HG02840 (cell line): ENCODE measurements at regions not wholly inside any gene's neighbourhood (a gene's known extent, or its start where the extent isn't known, plus 50 kb on each side); places are given as distances from the start of the nearest gene placed in this dataset.

Source experiments
- ATAC-seq: cut with Tn5 transposase; IDR thresholded peaks from one replicate; pipeline ENCODE4 v1.9.1; 2021; ENCODE audit warnings: mild to moderate bottlenecking, moderate library complexity, moderate number of reproducible peaks; ENCODE audit not compliant: unreplicated experiment, low FRiP score

DNA sequence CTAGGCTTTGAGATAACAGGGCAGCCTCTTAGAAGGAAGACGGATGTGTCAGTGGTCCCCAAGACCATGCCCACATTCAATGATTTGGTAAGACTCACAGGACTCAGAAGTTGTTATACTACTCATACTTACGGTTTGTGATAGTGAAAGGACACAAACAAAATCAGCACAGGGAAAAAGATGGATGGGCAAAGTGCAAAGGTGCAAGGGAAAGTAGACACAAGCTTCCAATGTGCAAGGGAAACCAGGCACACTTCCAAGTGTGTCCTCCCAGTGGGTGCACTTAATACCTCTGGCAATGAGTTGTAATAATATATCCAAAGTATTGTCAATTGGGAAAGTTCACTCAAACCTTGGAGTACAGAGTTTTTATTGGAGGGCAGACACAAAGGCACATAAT lies 53.8 kb upstream of the VCX start:
- no peak for ATAC-seq

DNA sequence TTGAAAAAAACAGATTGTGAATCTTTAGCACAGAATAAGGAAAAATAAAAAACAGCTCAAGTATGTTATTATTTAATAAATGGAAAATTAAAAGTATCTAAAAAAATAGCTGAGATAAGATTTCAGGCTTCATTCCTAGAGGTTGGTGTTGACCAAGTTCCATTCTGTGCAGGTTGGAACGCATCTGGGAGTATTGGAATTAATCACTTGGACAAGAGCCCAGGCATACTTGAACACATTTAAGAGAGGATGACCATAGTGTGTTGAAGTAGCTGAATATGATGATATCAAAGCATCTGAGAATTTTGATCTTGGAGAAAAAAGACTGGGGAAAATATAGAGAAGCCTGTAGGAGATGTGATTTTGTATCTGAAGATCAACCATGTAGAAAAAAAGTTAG lies 54.6 kb upstream of the VCX start:
- no peak for ATAC-seq

GRCh38 chrX:7787714-7788113 lies 55.3 kb upstream of the VCX start:
- no peak for ATAC-seq

DNA sequence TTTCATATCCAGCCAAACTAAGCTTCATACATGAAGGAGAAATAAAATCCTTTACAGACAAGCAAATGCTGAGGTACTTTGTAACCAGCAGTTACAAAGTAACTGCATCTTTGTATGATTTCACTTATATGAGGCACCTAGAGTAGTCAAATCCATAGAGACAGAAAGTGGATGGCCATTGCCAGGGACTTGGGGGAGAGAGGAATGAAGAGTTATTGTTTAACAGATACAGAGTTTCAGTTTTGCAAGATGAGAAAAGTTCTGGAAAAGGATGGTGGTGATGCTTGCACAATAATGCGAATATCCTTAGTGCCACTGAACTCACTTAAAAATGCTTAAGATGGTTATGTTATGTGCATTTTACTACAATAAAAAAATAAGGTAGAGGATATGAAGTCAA lies 58.4 kb upstream of the VCX start:
- ATAC-seq = no peak

DNA sequence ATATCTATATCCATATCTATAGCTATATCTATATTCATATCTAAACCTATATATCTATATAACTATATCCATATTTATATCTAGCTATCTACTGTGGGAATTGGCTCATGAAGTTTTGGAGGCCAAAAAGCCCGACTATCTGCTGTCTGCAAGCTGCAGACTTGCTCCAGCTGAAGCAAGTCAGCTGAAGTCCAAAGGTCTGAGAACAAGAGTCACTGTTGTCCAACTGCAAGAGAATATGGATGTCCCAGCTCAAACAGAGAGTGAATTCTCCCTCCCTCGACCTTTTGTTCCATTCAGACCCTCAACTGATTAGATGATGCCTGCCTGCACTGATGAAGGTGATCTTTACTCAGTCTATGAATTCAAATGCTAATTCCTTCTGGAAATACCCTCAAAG lies 63.3 kb upstream of the VCX start:
- no peak for ATAC-seq

DNA sequence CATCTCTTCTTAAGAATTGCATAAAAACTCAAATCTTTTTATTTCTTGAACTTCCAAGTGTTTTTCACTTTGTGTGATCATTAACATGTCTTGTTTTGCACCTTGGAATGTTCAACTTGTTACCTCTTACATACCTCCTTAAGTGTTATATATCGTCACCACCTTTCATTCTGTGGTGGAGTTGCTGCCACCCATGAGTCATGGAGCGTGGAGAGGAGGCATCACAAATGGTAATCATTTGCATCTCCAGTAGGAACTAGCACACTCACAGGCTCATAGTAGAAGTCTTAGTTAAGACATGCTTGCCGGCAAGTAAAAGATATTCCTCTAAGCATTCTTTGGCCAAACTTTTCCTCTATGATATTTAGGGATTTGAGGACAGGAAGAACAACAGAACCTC lies 67.0 kb upstream of the VCX start:
- no peak for ATAC-seq

DNA sequence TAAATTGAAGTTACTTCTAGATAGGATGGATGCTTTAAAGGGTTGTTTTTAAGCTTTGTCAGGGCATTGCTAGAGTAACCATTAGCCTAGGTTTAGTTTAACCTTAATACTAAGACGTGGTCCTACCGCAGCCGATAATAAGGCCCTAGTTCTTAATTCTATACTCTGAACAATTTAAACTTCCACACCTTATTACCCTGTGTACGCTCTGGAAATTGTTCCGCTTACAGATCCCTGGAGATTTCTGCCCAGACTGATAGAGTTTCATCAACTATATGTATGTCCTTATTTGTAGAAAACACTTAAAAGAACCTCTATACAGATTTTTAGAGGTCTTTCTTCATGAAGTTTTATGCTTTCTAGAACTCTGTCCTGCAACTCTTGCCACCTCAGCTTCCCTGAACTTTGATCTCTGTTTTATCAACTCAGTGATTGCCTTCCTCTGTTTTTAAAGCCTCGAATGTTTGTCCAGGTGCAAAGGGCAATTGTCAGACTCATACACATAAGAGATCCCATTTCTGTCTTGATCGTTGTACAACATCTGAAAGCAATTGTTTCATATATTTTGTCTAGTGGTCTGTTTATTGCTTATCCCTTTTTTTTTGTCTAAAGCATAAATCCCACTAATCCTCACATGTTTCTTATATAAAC lies 71.1 kb upstream of the VCX start:
- no peak for ATAC-seq

- ATAC-seq = no peak
Observed at GRCh38 chrX:7759830-7760229, 83.1 kb upstream of the VCX start.

GRCh38 chrX:7746856-7747255 lies 96.1 kb upstream of the VCX start:
- ATAC-seq = no peak

DNA sequence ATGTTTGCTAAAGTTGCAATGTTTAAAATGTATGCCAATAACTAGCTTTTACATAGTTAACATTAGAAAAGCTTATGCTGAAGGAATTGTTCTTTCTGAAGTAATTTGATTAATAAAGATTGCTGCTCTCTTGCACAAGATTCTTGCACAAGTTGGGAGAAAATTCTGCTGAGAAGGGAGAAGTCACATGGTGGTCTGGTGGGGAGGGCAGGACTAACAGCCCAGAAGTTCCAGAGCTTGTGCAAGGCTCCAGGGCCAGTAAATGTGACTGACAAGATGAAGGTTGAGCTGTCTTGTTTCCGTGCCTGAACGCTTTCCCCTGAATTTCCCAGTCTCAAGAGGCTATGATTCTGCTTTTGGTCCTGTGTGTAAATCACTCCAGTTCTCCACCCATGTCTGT lies 112.9 kb upstream of the VCX start:
- no peak for ATAC-seq

GRCh38 chrX:7720519-7720918 lies 122.5 kb upstream of the VCX start:
- ATAC-seq = no peak

GRCh38 chrX:7714351-7714750 lies 128.6 kb upstream of the VCX start:
- ATAC-seq = no peak

GRCh38 chrX:7711167-7711566 lies 131.8 kb upstream of the VCX start:
- ATAC-seq = no peak

DNA sequence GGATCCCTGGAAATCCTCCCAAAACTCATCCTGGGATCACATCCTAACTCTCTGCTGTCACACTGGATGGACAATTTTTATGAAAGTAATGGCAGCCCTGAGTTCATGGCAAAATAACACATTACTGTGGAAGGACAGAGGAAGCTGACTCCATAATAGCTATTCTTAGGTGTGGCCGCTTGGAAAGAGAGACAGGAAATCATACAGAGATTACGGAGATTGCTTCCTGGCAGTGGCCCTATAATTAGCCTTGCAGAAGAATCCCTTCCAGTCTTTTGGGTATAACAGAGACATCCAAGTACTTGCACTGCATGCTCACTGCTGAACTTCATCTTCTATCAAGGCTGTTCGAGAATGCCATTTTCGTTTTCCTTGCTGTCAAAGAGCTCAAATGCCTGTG lies 133.1 kb upstream of the VCX start:
- no peak for ATAC-seq

DNA sequence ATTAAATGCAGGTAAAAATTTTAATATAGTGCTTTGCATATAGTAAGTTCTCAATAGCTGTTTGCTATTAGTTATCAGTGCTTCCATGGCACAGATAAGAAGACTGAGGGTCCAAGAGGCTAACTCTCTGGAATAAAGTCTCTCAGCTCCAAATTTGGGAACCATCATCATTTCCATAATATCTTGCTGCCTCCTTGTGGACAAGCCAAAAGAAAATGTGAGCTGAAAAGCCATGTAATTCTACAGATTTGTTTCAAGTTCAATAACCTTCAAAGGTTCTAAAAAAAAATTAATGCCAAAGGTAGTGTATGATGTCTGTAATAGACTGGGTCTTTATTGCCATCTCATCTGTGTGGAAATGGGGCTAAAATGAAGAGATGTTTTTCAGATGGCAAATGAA lies 136.9 kb upstream of the VCX start:
- no peak for ATAC-seq

DNA sequence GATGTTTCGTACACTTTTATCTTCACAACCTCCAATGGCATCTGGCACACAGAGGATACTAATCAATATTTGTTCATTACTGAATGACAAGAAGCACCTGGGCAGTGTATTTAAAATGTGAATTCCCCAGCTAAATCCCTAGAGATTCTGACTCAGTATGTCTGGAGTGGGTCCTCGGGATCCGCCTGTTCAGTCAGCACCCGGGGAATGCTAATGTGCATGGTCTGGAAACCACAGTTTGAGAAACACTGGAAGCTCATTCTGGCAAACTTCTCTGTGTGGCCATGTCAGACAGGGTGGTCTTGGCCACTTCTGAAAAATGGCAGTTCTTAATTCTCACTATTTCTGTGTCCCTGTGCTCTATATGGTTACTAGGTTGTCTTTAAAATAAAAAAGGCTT lies 138.8 kb upstream of the VCX start:
- ATAC-seq = no peak

DNA sequence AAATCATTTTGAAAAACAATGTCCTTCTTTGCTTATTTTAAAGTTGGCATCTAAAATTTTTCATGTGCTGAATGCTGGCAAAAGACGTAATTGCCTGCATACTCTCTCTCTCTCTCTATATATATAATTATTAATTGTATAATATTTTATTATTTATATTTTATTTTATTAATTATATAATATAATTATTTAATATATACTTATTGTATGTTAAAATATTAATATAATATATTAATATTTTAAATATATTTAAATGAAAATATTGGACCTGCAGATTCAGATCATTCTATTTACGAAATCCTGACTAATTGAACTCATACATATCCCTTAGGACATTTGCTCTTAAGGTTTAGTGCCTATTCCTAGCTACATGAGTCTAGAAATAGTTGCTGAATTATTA lies 144.7 kb upstream of the VCX start:
- no peak for ATAC-seq

- ATAC-seq = no peak
Observed at GRCh38 chrX:7690842-7691241, 152.1 kb upstream of the VCX start.

DNA sequence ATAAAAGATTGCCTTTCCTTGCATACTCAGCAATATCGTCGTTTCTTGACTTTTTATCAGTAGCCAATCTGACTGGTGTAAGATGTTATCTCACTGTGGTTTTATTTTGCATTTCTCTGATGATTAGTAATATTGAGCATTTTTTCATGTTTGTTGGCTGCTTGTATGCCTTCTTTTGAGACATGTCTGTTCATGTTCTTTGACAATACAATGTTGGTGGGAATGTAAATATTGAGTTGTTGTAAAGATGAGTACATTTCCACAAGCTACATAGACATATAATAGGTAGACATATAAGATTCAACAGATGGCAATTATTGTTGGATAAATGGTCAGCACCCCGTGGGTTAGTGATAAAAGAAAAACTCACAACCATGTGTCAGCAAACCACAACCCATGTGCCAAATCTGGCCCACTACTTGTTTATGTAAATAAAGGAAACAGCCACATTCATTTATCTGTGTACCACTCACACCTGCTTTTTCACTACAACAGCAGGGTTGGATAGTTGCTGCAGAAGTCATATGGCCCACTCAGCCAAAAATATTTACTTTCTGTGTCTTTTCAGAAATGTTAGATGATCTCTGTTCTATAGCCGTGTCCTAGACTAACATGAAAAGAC lies 153.1 kb upstream of the VCX start:
- no peak for ATAC-seq

- no peak for ATAC-seq
Observed at GRCh38 chrX:7680181-7680580, 162.8 kb upstream of the VCX start.

GRCh38 chrX:7654316-7654715 lies 188.7 kb upstream of the VCX start:
- no peak for ATAC-seq

DNA sequence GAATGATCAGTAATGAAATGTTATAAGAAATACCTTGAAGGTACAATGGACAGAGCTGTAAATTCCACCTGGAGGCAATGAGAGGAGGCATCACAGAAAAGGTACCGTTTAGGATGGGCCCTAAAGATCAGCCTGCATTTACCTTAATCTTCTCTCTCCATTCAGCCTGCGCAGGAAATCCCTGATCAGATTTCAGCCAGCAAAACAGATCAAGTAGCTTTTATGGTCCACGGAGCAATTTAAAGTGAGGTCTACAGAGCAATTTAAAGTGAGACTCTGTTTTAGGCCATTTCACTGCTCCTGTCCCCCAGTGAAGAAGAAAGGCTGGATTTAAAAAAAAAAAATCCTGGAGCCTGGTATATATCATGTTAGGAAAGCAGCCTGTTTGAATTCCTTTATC lies 195.1 kb upstream of the VCX start:
- ATAC-seq = no peak

- no peak for ATAC-seq
Observed at GRCh38 chrX:7641141-7641540, 201.8 kb upstream of the VCX start.
